GM18861 (cell line): ENCODE measurements at regions not wholly inside any gene's neighbourhood (a gene's known extent, or its start where the extent isn't known, plus 50 kb on each side); places are given as distances from the start of the nearest gene placed in this dataset.
"Not testable (repeated sequence)": the region's sequence is repeated elsewhere in the genome, so short reads cannot be mapped to it uniquely, and the experiment has no call there.

Experiments
- ATAC-seq: cut with Tn5 transposase; IDR thresholded peaks from one replicate; pipeline ENCODE4 v1.9.1; 2021; ENCODE audit not compliant: unreplicated experiment

- no peak for ATAC-seq
These were observed 450.9 kb upstream of the NR3C2 start for GRCh38 chr4:148893095-148893494.

GRCh38 chr4:148883891-148884290 lies 441.7 kb upstream of the NR3C2 start:
- no peak for ATAC-seq

GRCh38 chr4:148883435-148883834 lies 441.2 kb upstream of the NR3C2 start:
- ATAC-seq = no peak

- no peak for ATAC-seq
These were observed 439.8 kb upstream of the NR3C2 start for GRCh38 chr4:148881860-148882643.

GRCh38 chr4:148874331-148874730 lies 432.1 kb upstream of the NR3C2 start:
- no peak for ATAC-seq

- ATAC-seq = no peak
These were observed 426.0 kb upstream of the NR3C2 start for GRCh38 chr4:148868191-148868590.

GRCh38 chr4:148866666-148867065 lies 424.5 kb upstream of the NR3C2 start:
- ATAC-seq = no peak

GRCh38 chr4:148857973-148858534 lies 415.8 kb upstream of the NR3C2 start:
- ATAC-seq = no peak

GRCh38 chr4:148857239-148857972 lies 415.2 kb upstream of the NR3C2 start:
- no peak for ATAC-seq

- ATAC-seq = no peak
These were observed 412.0 kb upstream of the NR3C2 start for GRCh38 chr4:148854203-148854602.

GRCh38 chr4:148852092-148852699 lies 410.0 kb upstream of the NR3C2 start:
- no peak for ATAC-seq

GRCh38 chr4:148850257-148850995 lies 408.2 kb upstream of the NR3C2 start:
- ATAC-seq = no peak

GRCh38 chr4:148849581-148849980 lies 407.4 kb upstream of the NR3C2 start:
- no peak for ATAC-seq

GRCh38 chr4:148847544-148848255 lies 405.5 kb upstream of the NR3C2 start:
- no peak for ATAC-seq

- ATAC-seq = no peak
These were observed 403.4 kb upstream of the NR3C2 start for GRCh38 chr4:148845609-148846008.

GRCh38 chr4:148843625-148844024 lies 401.4 kb upstream of the NR3C2 start:
- ATAC-seq = no peak

- no peak for ATAC-seq
These were observed 400.6 kb upstream of the NR3C2 start for GRCh38 chr4:148842843-148843242.

GRCh38 chr4:148837571-148837970 lies 395.4 kb upstream of the NR3C2 start:
- ATAC-seq = not testable (repeated sequence)

GRCh38 chr4:148834804-148835631 lies 392.8 kb upstream of the NR3C2 start:
- ATAC-seq = no peak
